ENCODE measurements at regions not wholly inside any gene's neighbourhood (a gene's known extent, or its start where the extent isn't known, plus 50 kb on each side); places are given as distances from the start of the nearest gene placed in this dataset.

DNA sequence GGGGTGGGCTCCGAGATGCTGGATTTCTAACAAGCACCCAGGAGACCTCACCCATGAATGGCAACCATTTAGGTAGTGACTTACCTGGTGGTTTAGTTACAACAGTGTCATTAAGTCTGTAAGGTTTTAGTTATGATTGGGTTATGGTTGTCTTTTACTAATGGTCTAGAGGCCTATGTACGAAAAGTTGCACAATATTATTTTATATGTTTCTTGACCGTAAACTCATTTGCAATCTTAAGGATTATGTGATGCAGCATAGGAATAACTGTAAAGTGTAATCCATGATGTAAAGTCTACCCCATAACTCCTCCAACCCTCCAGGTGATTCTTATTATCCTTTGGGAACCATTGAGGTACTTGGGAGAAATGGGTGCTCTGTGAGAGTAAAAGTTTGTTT lies 155.4 kb upstream of the ZEB2 start:
- ChIA-PET CTCF (no interaction called here), POLR2A (ENCODE audit: unreplicated experiment) (no interaction called here)
- BruUV-seq (replicated peaks) = no TSS peak
- H3K9me2 ChIP-seq (ENCODE audit: insufficient read depth) = no peaks in the 10 kb centered on the region
- no peak for DNase-seq
- no peaks in the 10 kb centered on the region for H3K4me1 ChIP-seq (replicated peaks; ENCODE audit: insufficient read depth)
- H3K27me3 ChIP-seq (ENCODE audit: insufficient read depth, low read depth) = no peaks in the 10 kb centered on the region
- H3K9me3 ChIP-seq (ENCODE audit: insufficient read depth, low read depth) = no peaks in the 10 kb centered on the region
- H3K36me3 ChIP-seq (ENCODE audit: low read depth) = no peaks in the 10 kb centered on the region
- H4K20me1 ChIP-seq (ENCODE audit: insufficient read depth) = no peaks in the 10 kb centered on the region
- H3K4me2 ChIP-seq = no peak overlapping the region
- H3F3A ChIP-seq (ENCODE audit: insufficient read depth, low read depth) = no peaks in the 10 kb centered on the region
- H3K79me2 ChIP-seq (ENCODE audit: low read depth) = no peaks in the 10 kb centered on the region
- H2AFZ ChIP-seq = no peak overlapping the region
- no peak for TF ChIP-seq EZH2 (IDR thresholded peaks at IDR 0.05; ENCODE audit: low read depth)
- TF ChIP-seq, protein P1, sequence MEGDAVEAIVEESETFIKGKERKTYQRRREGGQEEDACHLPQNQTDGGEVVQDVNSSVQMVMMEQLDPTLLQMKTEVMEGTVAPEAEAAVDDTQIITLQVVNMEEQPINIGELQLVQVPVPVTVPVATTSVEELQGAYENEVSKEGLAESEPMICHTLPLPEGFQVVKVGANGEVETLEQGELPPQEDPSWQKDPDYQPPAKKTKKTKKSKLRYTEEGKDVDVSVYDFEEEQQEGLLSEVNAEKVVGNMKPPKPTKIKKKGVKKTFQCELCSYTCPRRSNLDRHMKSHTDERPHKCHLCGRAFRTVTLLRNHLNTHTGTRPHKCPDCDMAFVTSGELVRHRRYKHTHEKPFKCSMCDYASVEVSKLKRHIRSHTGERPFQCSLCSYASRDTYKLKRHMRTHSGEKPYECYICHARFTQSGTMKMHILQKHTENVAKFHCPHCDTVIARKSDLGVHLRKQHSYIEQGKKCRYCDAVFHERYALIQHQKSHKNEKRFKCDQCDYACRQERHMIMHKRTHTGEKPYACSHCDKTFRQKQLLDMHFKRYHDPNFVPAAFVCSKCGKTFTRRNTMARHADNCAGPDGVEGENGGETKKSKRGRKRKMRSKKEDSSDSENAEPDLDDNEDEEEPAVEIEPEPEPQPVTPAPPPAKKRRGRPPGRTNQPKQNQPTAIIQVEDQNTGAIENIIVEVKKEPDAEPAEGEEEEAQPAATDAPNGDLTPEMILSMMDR (conservative IDR thresholded peaks at IDR 0.05) = no peak
- no peak overlapping the region for H3K27ac ChIP-seq
- no peak overlapping the region for H3K4me3 ChIP-seq
- intact Hi-C loops (cut with micrococcal nuclease; ENCODE audit: unreplicated experiment) = no loop called here

DNA sequence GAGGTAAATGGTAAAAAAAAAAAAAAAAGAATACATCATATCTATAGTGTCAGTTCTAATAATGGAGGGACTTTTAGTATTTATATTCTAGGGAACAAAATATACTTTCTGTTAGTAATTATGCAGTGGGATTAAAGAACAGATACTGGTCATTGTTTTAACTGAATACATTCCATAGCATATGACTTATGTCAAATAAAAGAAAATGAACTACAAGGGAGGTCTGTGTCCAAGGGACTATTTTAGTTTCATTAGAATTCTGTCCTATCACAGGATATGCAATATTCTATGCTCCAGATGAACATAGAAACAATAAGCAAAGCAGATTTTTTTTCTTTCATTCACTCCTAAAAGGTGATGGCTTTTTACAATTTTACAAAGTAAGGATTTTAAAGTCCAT lies 154.2 kb upstream of the ZEB2 start:
- ChIA-PET CTCF (no interaction called here), POLR2A (ENCODE audit: unreplicated experiment) (interaction anchor here (0.6 kb wide), 1 partner anchor 1163 kb away, joined by 3 read pairs; no protein-coding TSS in a partner anchor)
- H3K36me3 ChIP-seq (ENCODE audit: low read depth) = no peaks in the 10 kb centered on the region
- H4K20me1 ChIP-seq (ENCODE audit: insufficient read depth) = no peaks in the 10 kb centered on the region
- H3K27ac ChIP-seq = no peak overlapping the region
- no peaks in the 10 kb centered on the region for H3K9me2 ChIP-seq (ENCODE audit: insufficient read depth)
- H3K4me2 ChIP-seq = no peak overlapping the region
- H3K4me3 ChIP-seq = no peak overlapping the region
- no TSS peak for BruUV-seq (replicated peaks)
- no peaks in the 10 kb centered on the region for H3K79me2 ChIP-seq (ENCODE audit: low read depth)
- H2AFZ ChIP-seq = no peak overlapping the region
- H3K9me3 ChIP-seq (ENCODE audit: insufficient read depth, low read depth) = no peaks in the 10 kb centered on the region
- H3F3A ChIP-seq (ENCODE audit: insufficient read depth, low read depth) = no peaks in the 10 kb centered on the region
- DNase-seq = no peak
- H3K27me3 ChIP-seq (ENCODE audit: insufficient read depth, low read depth) = no peaks in the 10 kb centered on the region
- H3K4me1 ChIP-seq (replicated peaks; ENCODE audit: insufficient read depth) = no peaks in the 10 kb centered on the region
- TF ChIP-seq EZH2 (IDR thresholded peaks at IDR 0.05; ENCODE audit: low read depth) = no peak
- TF ChIP-seq, protein P1 (conservative IDR thresholded peaks at IDR 0.05) = no peak
- intact Hi-C loops (cut with micrococcal nuclease; ENCODE audit: unreplicated experiment) = no loop called here

DNA sequence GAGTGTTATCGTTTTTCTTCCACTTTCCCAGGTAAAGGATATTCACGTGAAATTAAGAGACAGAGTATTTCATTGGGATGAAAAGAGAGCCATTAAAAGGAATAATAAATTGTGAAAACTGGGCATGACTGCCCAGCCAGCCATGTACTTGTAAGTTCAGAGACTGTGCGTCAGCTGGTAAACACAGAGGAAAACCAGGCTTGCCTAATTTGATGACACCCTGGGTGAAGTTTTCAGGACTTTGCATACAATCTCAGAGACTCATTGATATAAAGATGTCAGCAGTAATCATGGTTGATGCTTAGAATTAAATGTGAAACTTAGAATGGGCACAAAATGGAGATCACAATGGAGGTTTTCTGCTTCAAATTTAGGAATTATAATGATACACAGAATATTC lies 153.5 kb upstream of the ZEB2 start:
- Histone ChIP-seq H3F3A (ENCODE audit: insufficient read depth, low read depth) (no peaks in the 10 kb centered on the region), H3K27me3 (ENCODE audit: insufficient read depth, low read depth) (no peaks in the 10 kb centered on the region), H3K27ac (no peak overlapping the region), H3K9me3 (ENCODE audit: insufficient read depth, low read depth) (no peaks in the 10 kb centered on the region), H3K36me3 (ENCODE audit: low read depth) (no peaks in the 10 kb centered on the region), H3K79me2 (ENCODE audit: low read depth) (no peaks in the 10 kb centered on the region), H3K9me2 (ENCODE audit: insufficient read depth) (no peaks in the 10 kb centered on the region), H3K4me3 (no peak overlapping the region), H3K4me2 (no peak overlapping the region), H4K20me1 (ENCODE audit: insufficient read depth) (no peaks in the 10 kb centered on the region), H3K4me1 (replicated peaks; ENCODE audit: insufficient read depth) (no peaks in the 10 kb centered on the region), H2AFZ (no peak overlapping the region)
- ChIA-PET CTCF (no interaction called here), POLR2A (ENCODE audit: unreplicated experiment) (no interaction called here)
- no peak for DNase-seq
- no TSS peak for BruUV-seq (replicated peaks)
- intact Hi-C loops (cut with micrococcal nuclease; ENCODE audit: unreplicated experiment) = no loop called here
- TF ChIP-seq, protein P1 (conservative IDR thresholded peaks at IDR 0.05) = no peak
- TF ChIP-seq EZH2 (IDR thresholded peaks at IDR 0.05; ENCODE audit: low read depth) = no peak
